ENCODE measurements at regions not wholly inside any gene's neighbourhood (a gene's known extent, or its start where the extent isn't known, plus 50 kb on each side); places are given as distances from the start of the nearest gene placed in this dataset.
"Not testable (repeated sequence)": the region's sequence is repeated elsewhere in the genome, so short reads cannot be mapped to it uniquely, and the experiment has no call there.

- Histone ChIP-seq H3K4me3 (no peak overlapping the region), H3K27ac (no peak overlapping the region), H3K36me3 (no peaks in the 10 kb centered on the region), H3K4me1 (no peaks in the 10 kb centered on the region), H3K9me3 (no peaks in the 10 kb centered on the region), H3K27me3 (no peaks in the 10 kb centered on the region)
- no peak for ATAC-seq
- intact Hi-C loops (cut with DNase I): no loop called here
- no peak for DNase-seq
- TF ChIP-seq POLR2A (IDR thresholded peaks at IDR 0.05): no peak
These were observed 203.5 kb upstream of the UBE2E3 start for GRCh38 chr2:180776921-180777320.

- H3K4me3 ChIP-seq: no peak overlapping the region
- TF ChIP-seq POLR2A (IDR thresholded peaks at IDR 0.05): no peak
- no peak for TF ChIP-seq CTCF (IDR thresholded peaks at IDR 0.05)
- H3K27ac ChIP-seq: no peak overlapping the region
- no peaks in the 10 kb centered on the region for H3K4me1 ChIP-seq
- H3K9me3 ChIP-seq: no peaks in the 10 kb centered on the region
- no peak for DNase-seq
- 45% methylated on average over 3 of the region's 3 CpGs for WGBS (ENCODE audit: insufficient coverage, low coverage, low lambda C conversion rate, missing lambda C conversion rate)
- H3K27me3 ChIP-seq: no peaks in the 10 kb centered on the region
- no peaks in the 10 kb centered on the region for H3K36me3 ChIP-seq
- intact Hi-C loops (cut with DNase I): no loop called here
- ATAC-seq: no peak
These were observed 204.7 kb upstream of the UBE2E3 start for GRCh38 chr2:180775711-180776110.

GRCh38 chr2:180765316-180765715 lies 215.1 kb upstream of the UBE2E3 start:
- no CpG with 5 or more reads among the region's 6 CpGs for WGBS (ENCODE audit: insufficient coverage, low coverage, low lambda C conversion rate, missing lambda C conversion rate)
- H3K27ac ChIP-seq; H3K36me3 ChIP-seq; H3K4me1 ChIP-seq; DNase-seq; H3K4me3 ChIP-seq; H3K27me3 ChIP-seq; intact Hi-C loops (cut with DNase I); ATAC-seq; H3K9me3 ChIP-seq: not testable (repeated sequence)

- Histone ChIP-seq H3K36me3 (no peaks in the 10 kb centered on the region), H3K4me3 (no peak overlapping the region), H3K27me3 (no peaks in the 10 kb centered on the region), H3K9me3 (no peaks in the 10 kb centered on the region), H3K4me1 (no peaks in the 10 kb centered on the region), H3K27ac (no peak overlapping the region)
- DNase-seq (no peak), ATAC-seq (no peak)
- 42% methylated on average over 2 of the region's 2 CpGs for WGBS (ENCODE audit: insufficient coverage, low coverage, low lambda C conversion rate, missing lambda C conversion rate)
- TF ChIP-seq POLR2A (IDR thresholded peaks at IDR 0.05) (no peak), CTCF (IDR thresholded peaks at IDR 0.05) (no peak)
- intact Hi-C loops (cut with DNase I): no loop called here
These were observed 217.0 kb upstream of the UBE2E3 start for GRCh38 chr2:180763263-180763989.

GRCh38 chr2:180761224-180761623 lies 219.2 kb upstream of the UBE2E3 start:
- Histone ChIP-seq H3K9me3 (no peaks in the 10 kb centered on the region), H3K4me3 (no peak overlapping the region), H3K4me1 (no peaks in the 10 kb centered on the region), H3K36me3 (no peaks in the 10 kb centered on the region), H3K27me3 (no peaks in the 10 kb centered on the region), H3K27ac (no peak overlapping the region)
- TF ChIP-seq CTCF (IDR thresholded peaks at IDR 0.05): no peak
- no peak for TF ChIP-seq POLR2A (IDR thresholded peaks at IDR 0.05)
- WGBS (ENCODE audit: insufficient coverage, low coverage, low lambda C conversion rate, missing lambda C conversion rate): 30% methylated on average over 5 of the region's 5 CpGs
- no peak for DNase-seq
- peak in 1 of 4 donors; percentile 92 for ATAC-seq
- intact Hi-C loops (cut with DNase I): no loop called here

GRCh38 chr2:180759631-180760030 lies 220.8 kb upstream of the UBE2E3 start:
- TF ChIP-seq CTCF (IDR thresholded peaks at IDR 0.05): no peak
- no peak for TF ChIP-seq POLR2A (IDR thresholded peaks at IDR 0.05)
- Histone ChIP-seq H3K9me3 (no peaks in the 10 kb centered on the region), H3K4me3 (no peak overlapping the region), H3K27ac (no peak overlapping the region), H3K36me3 (no peaks in the 10 kb centered on the region), H3K4me1 (no peaks in the 10 kb centered on the region), H3K27me3 (no peaks in the 10 kb centered on the region)
- 95% methylated on average over 1 of the region's 1 CpG for WGBS (ENCODE audit: insufficient coverage, low coverage, low lambda C conversion rate, missing lambda C conversion rate)
- ATAC-seq: no peak
- no peak for DNase-seq
- intact Hi-C loops (cut with DNase I): no loop called here

All from right lobe of liver (tissue), 6 donors.